Adrenal gland (tissue), 5 donors: ENCODE measurements at regions not wholly inside any gene's neighbourhood (a gene's known extent, or its start where the extent isn't known, plus 50 kb on each side); places are given as distances from the start of the nearest gene placed in this dataset.

Experiments
- CTCF ChIP-seq, 6 experiments: fragments of 450-650 bp in 4 of 6; fragments of 200-600 bp in 2 of 6; sonication (generic) in 1 of 6; IDR thresholded peaks; 1 replicate in 5 of 6; 2 replicates in 1 of 6; pipeline versions ENCODE4 v1.5.1 to v1.8.0; 2016 to 2021; ENCODE audit warnings: antibody characterized with exemption in 6 of 6, mild to moderate bottlenecking in 2 of 6, moderate library complexity in 1 of 6
- POLR2A ChIP-seq, 2 donors: fragments of 450-650 bp; IDR thresholded peaks; one replicate each; pipeline ENCODE4 v1.6.1; 2017; ENCODE audit warnings: antibody characterized with exemption in 2 of 2, mild to moderate bottlenecking in 2 of 2, moderate library complexity in 1 of 2
- donor health status: DM: no; HTN: no; CAD: no.

GRCh38 chr9:2390028-2390427 is 231.6 kb upstream of the VLDLR start:
- no peak for TF ChIP-seq POLR2A (IDR thresholded peaks at IDR 0.05)
- no peak for TF ChIP-seq CTCF (IDR thresholded peaks at IDR 0.05)
